Activated T-cell treated with anti-CD3 and anti-CD28 coated beads for 48 hours (primary cell): ENCODE measurements at regions not wholly inside any gene's neighbourhood (a gene's known extent, or its start where the extent isn't known, plus 50 kb on each side); places are given as distances from the start of the nearest gene placed in this dataset.

ENCODE experiments used
- DNase-seq: peaks from one replicate; pipeline ENCODE4 v3.0.0-alpha.2; 2020; ENCODE audit warnings: low read depth

GRCh38 chr2:147468349-147468748 is 376.5 kb upstream of the ACVR2A start:
- DNase-seq, result no peak

GRCh38 chr2:147467441-147467840 is 377.4 kb upstream of the ACVR2A start:
- no peak for DNase-seq

- no peak for DNase-seq
These were observed 380.0 kb upstream of the ACVR2A start for GRCh38 chr2:147464737-147465357.

GRCh38 chr2:147463881-147464520 is 380.8 kb upstream of the ACVR2A start:
- no peak for DNase-seq

GRCh38 chr2:147460155-147460554 is 384.7 kb upstream of the ACVR2A start:
- DNase-seq, result no peak

- no peak for DNase-seq
These were observed 388.1 kb upstream of the ACVR2A start for GRCh38 chr2:147456779-147457178.

GRCh38 chr2:147451902-147452515 is 392.8 kb upstream of the ACVR2A start:
- DNase-seq, result no peak

- no peak for DNase-seq
These were observed 393.9 kb upstream of the ACVR2A start for GRCh38 chr2:147450661-147451510.

- DNase-seq, result no peak
These were observed 395.4 kb upstream of the ACVR2A start for GRCh38 chr2:147449323-147449991.

- no peak for DNase-seq
These were observed 402.0 kb upstream of the ACVR2A start for GRCh38 chr2:147442816-147443215.

- DNase-seq, result no peak
These were observed 403.6 kb upstream of the ACVR2A start for GRCh38 chr2:147441182-147441581.

GRCh38 chr2:147440734-147441133 is 404.1 kb upstream of the ACVR2A start:
- DNase-seq, result no peak

- DNase-seq, result no peak
These were observed 404.8 kb upstream of the ACVR2A start for GRCh38 chr2:147439986-147440385.

GRCh38 chr2:147438882-147439281 is 405.9 kb upstream of the ACVR2A start:
- DNase-seq, result no peak

- DNase-seq, result no peak
These were observed 411.0 kb upstream of the ACVR2A start for GRCh38 chr2:147433822-147434221.

- no peak for DNase-seq
These were observed 414.4 kb upstream of the ACVR2A start for GRCh38 chr2:147430408-147430807.

GRCh38 chr2:147428120-147428747 is 416.6 kb upstream of the ACVR2A start:
- DNase-seq, result no peak

GRCh38 chr2:147425437-147426029 is 419.3 kb upstream of the ACVR2A start:
- DNase-seq, result no peak

- DNase-seq, result no peak
These were observed 420.1 kb upstream of the ACVR2A start for GRCh38 chr2:147424766-147425165.

- no peak for DNase-seq
These were observed 423.7 kb upstream of the ACVR2A start for GRCh38 chr2:147420947-147421675.

- no peak for DNase-seq
These were observed 424.3 kb upstream of the ACVR2A start for GRCh38 chr2:147420517-147420916.
